HG02642 (cell line): ENCODE measurements at regions not wholly inside any gene's neighbourhood (a gene's known extent, or its start where the extent isn't known, plus 50 kb on each side); places are given as distances from the start of the nearest gene placed in this dataset.

ENCODE experiments used
- ATAC-seq: cut with Tn5 transposase; IDR thresholded peaks from one replicate; pipeline ENCODE4 v1.9.1; 2021; ENCODE audit warnings: mild to moderate bottlenecking; ENCODE audit not compliant: unreplicated experiment, poor library complexity

DNA sequence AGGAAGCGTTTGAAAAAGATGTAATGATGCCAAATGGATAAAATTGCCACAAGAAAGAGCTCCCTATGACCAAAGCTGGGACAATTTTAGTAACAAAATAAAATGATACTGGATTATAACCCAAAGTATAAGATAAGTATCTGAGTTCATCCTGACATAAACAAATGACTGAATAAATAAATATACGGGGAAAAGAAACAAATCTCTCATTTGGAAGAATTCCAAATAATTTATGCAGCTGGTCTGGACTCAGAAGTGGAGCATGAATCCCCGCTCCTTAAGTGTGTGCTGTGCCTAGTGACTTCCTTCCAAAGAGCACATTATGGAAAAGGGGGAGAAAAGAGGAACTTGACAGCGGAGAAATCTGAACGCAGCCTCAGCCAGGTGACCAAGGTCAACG lies 186.2 kb downstream of the RAMP3 start:
- ATAC-seq: no peak

DNA sequence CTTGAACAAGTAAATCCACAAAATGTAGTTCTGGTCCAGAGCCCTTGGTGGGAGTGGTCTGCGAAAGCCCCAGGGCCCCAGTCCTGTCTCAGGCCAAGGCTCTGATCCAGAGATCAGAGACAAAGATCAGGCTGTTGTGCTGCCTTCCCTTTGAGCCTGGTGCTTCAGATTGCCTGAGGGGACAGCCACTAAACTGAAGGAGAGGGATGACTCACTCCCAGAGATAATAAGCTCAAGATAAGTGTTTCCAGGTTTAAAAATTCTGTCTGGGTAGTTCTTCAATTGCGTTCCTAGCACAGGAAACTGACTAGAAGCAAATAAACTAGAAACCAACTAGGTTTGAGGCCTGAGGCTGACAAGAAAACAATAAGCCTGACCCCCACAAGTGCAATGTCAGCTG lies 190.2 kb downstream of the RAMP3 start:
- ATAC-seq: no peak

DNA sequence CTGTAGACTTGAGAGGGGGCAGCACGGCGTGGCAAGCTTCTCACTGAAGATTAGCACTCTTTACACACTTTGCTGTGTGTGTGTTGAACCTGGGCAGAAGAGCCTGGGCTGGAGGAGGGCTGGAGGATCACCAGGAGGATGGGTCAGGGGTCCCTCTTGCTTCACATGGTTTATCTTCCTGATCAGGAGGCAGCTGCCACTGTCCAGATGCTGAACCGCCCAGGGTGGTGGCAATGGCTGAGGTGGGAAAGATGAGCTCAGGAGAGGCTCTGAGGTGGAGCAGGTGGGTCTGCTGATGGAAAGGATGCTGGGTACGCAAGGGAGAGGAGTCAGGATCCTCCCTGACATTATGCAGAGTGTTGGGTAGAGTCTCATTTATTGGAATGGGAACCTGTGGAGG lies 191.5 kb downstream of the RAMP3 start:
- no peak for ATAC-seq

DNA sequence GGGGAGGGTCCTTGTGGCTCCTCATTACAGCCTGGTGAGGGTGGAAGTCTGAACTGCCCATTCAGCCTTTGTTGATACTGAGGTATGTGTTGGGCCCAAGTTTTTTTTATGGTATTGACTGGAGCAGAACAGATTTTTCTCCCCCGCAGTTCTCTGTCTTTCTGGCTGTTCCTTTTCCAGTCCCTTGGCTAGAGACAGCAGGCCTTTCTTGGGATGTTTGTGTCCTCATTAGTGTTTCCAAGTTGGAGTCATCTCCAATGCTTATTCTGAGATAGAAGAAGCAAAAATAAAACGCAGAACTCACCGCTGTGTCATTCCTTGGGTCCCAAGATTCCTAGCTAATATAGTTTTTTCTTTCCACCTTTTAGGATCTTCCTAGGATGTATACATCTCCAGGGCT lies 193.3 kb downstream of the RAMP3 start:
- no peak for ATAC-seq

DNA sequence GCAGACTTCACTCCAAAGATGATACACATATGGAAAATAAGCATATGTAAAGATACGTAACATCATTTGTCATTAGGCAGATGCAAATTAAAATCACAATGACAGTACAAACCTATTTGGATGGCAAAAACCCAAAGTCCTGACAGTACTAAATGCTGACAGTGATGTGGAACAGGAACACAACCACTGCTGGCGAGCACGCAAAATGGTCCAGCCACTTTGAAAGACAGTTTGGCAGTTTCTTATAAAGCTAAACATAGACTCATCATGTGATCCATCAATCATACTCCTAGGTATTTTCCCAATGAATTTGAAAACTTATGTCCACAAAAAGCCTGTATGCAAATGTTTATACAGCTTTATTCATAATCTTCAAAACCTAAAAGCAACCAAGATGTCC lies 200.7 kb downstream of the RAMP3 start:
- ATAC-seq: no peak

DNA sequence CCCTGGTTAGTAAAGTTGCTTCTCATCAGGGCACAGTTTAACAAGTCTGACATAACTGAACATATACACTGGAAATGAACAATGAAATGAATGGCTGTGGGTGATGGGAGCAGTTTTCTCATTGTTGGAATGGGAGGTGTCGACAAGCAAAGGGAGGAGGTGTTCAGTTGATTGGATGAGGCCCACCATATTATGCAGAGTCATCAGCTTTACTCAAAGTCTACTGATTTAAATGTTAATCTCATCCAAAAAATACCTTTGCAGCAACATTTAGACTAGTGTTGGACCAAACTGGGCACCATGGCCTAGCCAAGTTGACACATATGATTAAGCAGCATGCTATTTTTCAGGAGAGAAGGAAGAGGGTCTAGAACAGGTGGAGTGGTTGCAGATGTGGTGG lies 201.7 kb downstream of the RAMP3 start:
- no peak for ATAC-seq

DNA sequence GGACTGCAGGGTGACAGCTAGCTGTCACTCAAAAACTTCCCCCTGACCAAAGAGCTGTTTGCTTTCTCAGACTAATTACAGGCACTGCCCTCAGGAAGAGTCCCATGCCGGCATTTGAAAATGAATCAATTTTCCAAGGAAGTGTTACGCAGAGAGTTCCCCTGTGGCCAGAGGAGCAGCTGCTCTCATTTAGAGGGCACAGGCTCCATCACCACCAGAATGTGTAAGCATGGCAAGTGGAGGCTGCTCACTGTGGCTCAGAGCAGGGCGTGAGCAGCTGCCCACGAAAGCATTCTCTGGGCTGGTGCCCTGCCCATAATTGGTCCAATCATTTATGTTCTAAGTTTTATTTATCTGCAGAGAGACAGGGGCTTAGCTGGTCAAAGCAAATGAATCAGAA lies 202.2 kb downstream of the RAMP3 start:
- ATAC-seq: no peak

DNA sequence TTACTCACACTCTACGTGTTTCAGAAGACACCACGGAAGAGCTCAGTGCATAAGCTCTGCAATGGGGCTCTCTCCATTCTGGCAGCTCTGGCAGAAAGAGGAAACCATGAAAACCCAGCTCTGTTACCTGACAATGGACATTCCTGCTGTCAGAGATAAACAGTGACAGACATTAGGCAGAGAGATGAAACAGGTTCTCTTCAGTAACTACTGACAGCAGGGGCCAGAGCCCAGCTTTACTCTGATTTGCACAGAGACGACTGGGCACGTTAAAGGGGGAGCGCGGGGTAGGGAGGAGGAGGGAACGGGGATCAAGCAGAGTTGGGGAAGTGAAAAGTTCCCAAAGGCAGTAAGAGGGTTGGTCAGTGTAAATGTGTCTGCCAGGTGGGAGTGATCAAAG lies 206.1 kb downstream of the RAMP3 start:
- no peak for ATAC-seq

DNA sequence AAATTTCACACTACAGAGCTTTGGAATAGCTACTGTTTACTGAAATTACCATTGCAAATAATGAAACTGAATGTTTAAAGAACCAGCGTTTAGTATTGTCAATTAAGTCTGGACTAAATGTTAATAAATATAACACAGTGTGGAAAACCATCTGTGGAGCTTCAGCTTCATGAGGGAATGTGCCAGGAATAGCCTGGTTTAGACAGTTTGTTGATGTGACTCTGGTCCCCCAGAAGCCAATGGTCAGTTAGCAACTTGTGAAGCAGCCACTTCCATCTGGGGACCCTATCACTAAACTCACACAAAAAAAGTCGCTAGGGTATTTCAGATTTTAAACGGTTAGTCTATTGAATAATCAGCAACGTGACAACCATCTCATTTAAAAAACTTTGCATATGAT lies 207.8 kb downstream of the RAMP3 start:
- no peak for ATAC-seq

DNA sequence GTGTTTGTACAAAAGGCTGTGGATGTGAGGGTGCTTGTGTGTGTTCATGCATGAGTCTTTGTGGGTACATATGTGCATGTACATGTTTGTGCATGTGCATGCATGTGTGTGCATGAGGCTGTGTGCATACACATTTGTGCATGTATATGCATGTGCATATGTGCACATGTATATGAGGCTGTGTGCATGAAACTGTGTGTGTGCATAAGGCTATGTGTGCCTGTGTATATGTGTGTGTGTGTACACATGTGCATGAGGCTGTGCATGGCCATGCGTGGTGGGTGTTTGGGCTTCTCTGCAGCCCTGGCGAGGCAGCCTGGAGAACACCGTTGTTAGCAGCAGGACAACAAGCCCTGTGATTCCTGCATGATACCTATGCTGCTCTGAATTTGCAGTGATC lies 207.7 kb upstream of the ADCY1 start:
- ATAC-seq: no peak

DNA sequence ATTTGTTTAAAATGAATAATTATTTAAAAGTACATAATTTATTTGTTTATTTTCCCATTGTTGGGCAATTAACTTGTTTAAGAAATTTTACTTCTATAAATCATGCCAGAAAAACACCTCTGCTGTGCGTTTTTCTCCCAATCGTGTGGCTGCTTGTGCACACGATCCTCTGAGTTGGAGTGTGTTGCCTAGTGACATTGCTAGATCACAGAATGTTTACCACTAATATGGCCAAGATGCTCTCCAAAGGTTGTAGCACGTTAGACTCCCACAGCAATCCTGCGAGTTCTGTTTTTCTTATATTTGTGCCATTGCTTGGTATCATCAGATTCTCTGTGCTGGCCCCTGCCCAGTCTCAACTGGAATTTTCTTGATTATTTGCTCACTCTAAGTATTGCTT lies 207.1 kb upstream of the ADCY1 start:
- ATAC-seq: no peak

DNA sequence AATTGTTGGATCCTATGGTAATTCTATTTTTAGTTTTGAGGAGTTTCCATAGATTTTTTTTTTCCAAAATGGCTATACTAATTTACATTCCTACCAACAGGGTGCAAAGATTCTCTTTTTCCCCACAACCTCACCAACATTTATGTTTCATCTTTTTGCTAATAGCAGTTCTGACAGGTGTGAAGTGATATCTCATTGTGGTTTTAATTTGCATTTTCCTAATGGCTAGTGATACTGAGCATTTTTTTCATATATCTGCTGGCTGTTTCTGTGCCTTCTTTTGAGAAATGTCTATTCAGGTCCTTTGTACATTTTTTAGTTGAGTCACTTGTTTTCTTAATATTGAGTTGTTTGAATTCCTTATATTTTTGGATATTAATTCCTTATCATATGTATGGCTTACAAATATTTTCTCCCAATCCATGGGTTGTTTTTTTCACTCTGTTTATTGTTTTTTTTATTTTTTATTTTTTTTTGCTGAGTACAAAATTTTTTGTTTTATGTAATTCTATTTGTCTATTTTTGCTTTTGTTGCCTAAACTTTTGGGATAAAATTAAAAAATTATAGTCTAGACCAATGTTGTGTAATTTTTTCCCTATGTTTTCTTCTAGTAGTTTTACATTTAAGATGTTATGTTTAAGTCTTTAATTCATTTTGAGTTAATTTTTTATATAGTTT lies 205.9 kb upstream of the ADCY1 start:
- no peak for ATAC-seq

DNA sequence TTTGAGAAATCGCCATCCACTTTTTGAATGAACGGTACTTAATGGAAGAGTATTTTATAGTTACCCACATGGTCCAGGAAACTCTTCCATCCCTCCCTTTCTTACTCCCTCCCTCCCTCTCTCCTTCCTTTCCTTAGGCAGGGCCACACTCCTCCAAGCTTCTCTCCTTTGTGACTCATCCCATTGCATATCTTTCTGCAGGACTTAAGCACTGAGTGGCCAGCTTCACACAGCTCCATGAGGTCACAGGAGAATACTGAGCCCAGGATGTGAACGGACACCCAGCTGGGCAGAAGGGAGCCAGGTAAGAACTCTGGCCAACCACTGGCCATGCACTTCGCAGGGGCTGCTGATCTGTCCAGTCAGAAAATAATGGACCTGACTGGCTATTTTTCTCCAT lies 189.7 kb upstream of the ADCY1 start:
- ATAC-seq: no peak

DNA sequence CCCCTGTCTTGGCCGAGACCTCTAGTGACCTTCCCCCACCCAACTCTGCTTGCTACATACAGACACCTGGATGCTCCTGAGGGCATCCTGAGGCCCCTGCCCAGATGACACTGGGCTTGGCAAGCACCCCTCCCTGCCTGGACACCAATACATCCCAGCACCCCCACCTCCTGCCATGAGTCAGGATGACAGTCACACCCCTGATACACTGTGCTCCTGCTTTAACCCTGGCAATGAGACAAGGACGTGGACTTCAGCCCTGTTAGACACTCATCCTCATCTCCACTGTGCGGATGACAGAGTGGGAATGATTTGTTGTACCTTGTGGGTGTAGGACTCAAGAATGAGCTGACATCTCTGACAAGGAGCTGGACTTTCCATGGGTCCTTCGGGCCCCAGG lies 186.3 kb upstream of the ADCY1 start:
- ATAC-seq: no peak

DNA sequence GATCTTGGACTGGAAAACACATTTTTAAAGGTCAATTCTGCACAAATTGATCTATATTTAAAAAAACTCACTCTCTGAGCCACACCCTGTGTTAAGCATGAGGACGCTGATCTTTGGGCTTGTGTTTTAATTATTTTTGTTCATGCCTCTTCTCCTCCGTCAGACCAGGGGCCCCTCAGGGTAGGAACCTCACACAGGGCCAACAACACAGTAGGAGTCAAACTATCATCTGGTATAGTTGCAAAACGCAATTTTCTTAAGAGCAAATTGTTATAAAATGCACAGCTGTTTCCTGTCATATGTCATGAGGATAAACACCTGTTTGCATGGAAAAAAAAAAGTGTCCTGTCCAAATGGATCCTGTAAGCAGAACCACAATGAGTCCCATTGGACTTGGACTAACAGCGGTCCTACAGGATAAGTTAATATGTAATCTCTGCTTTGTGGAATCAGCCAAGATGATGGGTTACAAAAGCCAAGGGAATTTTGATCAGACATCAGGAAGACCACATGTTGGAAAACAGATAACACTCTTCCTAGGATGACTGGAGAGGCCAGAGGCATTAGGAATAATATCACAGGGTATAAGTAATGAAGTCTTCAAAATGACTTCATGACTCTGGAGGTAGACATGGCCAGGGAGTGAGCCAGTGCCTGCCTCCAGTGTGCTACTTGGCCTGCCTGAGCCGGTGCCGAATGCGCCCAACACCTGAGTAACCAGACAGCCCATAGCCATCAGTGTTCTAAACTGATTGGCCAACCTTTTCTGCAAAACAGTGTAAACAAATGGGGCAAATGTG lies 184.9 kb upstream of the ADCY1 start:
- ATAC-seq: no peak

DNA sequence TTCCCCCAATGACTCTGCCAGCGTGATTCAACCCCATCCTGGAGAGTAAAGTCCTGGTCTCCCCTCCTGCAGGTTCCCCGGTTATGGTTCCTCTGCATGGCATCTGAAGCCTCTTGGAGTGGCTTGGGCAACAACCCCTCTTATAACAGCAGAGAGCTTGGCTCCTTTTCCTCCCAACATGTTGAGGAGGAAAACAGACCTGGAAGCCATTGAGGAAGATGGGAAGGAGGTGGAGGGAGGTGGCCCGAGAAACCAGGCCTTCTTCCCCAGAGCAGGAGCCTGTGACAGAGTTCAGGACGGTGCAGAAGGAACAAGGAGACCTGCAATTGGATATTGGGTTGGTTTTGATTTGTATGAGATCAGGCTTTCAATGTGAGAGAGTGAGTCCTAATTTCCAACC lies 184.0 kb upstream of the ADCY1 start:
- no peak for ATAC-seq

DNA sequence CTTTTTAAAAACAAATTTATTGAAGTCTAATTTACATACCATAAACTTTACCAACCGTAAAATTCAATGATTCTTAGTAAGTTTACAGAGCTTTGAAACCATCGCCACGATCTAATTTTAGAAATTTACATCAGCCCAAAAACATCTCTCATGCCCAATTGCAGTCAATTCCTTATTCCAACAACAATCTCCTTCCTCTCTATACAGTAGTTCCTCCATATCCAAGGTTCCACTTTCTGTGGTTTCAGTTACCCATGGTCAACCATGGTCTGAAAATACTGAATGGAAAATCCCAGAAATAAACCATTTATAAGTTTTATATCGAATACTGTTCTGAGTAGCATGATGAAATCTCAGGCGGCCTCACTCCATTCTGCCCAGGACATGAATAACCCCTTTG lies 183.4 kb upstream of the ADCY1 start:
- ATAC-seq: no peak

DNA sequence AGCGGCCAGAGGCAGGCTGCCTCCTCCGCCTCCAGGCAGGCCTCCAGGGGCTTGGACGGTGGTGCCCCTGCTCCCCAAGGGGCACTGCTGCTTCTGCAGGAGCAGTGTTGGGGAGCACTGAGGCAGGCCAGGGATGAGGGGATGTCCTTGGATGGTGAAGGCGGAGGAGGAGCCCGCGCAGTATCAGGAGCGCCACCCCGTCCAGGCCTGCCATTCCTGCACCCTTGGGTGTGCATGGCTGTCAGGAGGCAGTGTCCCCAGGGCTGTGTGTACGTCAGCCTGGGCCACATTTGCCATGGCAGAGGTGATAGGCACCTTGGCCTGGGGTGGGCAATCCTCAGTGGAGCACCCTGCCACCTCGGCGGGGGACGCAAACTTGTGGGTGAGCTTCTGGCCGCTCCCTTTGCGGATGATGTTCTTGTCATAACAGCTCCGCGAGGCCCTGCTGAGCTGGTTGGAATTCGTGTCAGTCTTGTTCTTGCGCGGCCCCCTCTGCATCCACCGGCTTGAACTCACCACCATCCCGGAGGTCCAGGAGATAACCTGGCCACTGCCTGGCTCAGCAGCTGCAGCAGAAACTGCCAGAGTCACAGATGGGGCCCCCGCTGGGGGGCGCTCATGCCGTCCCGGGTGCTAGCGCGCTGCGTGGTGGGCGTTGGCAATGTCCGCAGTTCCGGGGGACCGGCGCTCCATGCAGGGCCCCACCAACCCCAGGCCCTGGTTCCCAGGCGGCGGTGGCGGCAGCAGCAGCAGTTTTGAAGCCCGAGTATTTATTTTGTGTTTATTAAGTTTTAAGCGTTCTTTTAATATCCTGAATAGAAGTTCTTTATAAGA lies 182.3 kb upstream of the ADCY1 start:
- ATAC-seq: no peak

DNA sequence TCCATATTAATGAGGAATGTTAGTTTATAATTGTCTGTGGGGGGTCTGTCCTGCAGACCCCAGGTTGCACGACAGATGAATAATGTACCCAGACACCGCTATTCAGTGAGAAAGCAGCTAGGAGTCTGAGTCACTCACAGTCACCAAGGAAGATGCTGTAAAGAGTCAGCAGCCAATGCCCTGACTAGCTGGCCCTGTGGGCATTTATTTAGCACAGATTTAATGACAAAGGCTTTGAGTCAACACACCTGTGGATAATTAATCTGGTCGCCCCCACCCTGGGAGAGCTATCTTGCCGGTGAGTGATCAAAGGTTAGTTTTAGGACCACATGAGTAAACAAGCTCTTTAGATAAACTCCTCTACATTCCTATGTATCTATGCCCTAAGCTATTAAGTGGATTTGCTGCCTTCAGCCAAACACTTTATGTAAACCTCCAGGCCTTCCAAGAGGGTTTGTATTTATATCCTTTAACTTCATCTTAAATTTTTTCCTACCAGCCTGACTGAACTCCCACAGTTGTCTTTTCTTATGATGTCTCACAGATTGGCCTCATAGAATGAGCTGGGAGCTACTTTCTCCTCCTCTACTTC lies 180.0 kb upstream of the ADCY1 start:
- ATAC-seq: no peak

DNA sequence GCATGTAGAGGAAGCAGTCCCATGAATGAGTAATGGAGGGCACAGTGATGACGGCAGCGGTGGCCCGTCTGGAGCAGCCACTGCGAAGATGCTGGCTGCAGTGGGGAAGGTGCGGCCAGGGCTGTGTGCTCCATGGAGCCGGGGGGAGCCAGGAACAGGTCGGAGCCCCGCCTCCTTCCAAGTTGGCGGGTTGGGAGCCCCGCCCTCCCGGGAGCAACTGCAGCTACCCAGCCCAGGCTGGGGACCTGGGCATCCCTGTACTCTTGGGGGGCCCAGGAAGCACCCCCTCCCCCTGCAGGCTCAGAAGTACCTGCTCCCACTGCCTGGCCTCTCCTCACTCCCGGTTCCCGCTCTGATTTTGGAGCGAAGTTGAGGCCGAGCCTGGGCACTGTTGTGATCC lies 175.1 kb upstream of the ADCY1 start:
- ATAC-seq: no peak

DNA sequence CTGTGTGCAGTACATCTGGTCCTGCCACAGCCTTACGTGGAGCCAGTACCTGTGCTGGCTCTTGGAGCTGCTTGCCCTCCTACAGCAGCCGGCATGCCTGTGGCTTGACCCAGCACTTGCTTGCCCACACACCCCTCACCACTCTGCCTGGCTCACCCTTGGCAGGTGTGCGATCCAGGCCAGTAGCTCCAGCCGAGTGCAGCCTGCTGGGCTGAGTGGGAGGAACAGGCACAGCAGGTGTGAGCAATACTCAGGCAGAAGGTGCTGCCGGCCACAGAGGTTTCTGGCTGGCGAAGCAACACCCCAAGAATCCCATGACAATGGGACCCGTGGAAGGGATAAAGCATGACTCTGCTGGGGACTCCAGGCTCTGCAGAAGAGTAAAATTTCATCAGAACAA lies 173.5 kb upstream of the ADCY1 start:
- no peak for ATAC-seq
